CD4-positive, alpha-beta T cell treated with Interleukin-21 for 1 hour (primary cell): ENCODE measurements at regions not wholly inside any gene's neighbourhood (a gene's known extent, or its start where the extent isn't known, plus 50 kb on each side); places are given as distances from the start of the nearest gene placed in this dataset.

Experiments
- DNase-seq: peaks from one replicate; pipeline ENCODE4 v3.0.0-alpha.2; 2020

GRCh38 chr10:128725531-128725930 lies 599.3 kb upstream of the MKI67 start:
- no peak for DNase-seq

GRCh38 chr10:128727114-128727513 lies 600.9 kb upstream of the MKI67 start:
- no peak for DNase-seq

- DNase-seq: no peak
Measured at GRCh38 chr10:128729910-128730420, 603.7 kb upstream of the MKI67 start.

DNA sequence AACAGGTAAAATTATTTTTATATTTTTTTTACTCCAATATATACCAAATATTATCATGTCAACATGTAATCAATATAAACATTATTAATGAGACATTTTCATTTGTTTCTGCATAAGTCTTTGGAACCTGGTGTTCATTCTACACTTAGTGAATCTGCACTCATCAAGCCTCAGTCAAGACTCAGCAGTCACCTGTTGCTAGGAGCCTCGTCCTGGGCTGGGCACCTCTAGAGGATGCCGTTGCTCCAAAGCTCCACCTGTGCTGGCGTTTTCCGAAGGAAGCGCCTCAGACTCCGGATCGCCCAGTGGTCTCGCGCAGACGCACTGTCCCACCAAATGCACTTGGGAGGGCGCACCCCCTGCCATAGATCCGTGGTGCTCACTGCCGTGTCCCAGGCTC lies 604.7 kb upstream of the MKI67 start:
- DNase-seq: no peak

DNA sequence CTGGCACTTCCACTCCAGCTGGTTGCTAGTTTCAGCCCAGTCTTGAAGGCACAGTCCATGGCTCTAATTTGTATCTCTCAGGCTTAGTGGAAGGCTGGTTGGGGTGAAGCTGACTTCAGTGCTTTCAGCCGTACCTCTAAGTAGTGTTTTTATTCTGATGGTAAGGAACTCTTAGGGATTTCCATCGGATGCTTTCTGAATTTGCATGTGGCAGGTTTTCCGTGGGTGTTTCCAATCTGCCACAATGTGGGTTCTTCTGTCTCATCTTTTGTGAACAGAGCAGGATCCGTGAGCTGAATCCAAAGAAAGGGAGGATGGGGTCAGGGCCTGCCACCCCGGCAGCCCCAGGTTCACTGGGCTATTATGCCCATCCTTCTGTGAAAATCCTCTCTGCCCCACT lies 607.9 kb upstream of the MKI67 start:
- no peak for DNase-seq

GRCh38 chr10:128734734-128735133 lies 608.5 kb upstream of the MKI67 start:
- DNase-seq: no peak

DNA sequence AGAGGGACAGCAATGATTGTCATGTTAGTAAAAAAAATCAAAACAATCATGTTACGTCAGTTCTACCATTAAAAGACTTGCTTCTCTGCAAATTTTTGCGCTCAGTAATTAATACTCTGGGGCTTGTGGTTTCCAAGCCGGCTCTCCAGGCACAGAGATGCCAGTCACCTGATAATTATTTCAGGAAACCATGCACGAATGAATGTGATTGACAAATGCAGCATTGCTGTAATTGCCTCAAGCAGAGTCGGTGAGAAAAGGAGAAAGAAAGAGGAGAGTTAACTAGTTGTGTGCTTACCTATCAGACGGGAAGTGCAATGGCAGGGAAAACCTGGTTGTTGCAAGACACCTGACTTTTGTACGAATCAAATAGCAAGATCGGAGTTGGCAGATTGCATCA lies 609.8 kb upstream of the MKI67 start:
- DNase-seq: no peak

DNA sequence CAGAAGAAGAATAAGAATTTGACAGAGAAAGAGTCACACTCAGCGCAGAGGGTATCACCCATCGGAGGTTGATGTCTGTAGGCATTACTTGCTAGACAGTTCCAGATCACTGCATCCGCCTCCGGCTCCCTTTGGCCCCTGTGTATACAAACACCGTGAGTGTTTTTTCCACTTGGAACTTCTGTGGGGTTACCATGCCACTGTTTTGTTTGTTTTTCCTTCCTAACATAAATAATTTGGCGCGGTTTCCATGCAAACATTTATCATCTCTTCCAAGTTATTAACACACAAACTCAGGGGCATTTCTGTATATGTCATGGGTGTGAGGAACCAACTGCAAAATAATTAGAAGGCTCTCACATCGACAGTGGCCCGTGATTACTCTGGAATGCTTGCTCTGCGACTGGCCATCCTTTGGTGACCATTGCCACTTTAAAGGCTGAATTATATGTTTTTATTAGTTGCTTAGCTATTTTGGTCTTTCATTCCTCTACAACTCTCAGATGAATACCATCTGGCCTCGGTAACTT lies 612.2 kb upstream of the MKI67 start:
- DNase-seq: no peak

GRCh38 chr10:128739930-128740329 lies 613.7 kb upstream of the MKI67 start:
- no peak for DNase-seq

- no peak for DNase-seq
Measured at GRCh38 chr10:128741180-128741579, 615.0 kb upstream of the MKI67 start.

GRCh38 chr10:128741680-128742079 lies 615.5 kb upstream of the MKI67 start:
- DNase-seq: no peak

GRCh38 chr10:128744092-128744491 lies 617.9 kb upstream of the MKI67 start:
- DNase-seq: no peak

DNA sequence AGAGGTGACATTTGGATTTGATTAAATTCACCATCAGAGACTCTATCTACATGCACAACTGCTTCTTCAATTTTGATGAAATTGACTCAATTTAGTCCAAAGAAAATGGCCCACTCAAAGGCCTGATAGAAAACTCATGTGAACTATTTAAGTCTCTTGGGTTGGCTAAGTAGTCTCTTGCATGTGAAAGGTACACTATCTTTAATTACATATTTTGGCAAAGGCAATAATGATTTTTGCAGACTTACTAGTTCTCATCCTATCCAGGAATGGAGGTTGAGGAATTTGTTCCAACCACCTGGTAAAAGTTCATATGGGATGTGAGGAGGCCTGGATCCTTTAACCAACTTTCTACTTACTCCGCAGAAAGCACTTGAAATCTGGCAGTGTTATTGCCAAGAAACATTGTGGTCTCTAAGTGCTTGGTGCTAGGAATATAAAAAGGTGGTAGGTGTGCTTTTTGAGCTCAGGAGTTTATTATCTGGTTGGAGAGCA lies 618.6 kb upstream of the MKI67 start:
- no peak for DNase-seq

DNA sequence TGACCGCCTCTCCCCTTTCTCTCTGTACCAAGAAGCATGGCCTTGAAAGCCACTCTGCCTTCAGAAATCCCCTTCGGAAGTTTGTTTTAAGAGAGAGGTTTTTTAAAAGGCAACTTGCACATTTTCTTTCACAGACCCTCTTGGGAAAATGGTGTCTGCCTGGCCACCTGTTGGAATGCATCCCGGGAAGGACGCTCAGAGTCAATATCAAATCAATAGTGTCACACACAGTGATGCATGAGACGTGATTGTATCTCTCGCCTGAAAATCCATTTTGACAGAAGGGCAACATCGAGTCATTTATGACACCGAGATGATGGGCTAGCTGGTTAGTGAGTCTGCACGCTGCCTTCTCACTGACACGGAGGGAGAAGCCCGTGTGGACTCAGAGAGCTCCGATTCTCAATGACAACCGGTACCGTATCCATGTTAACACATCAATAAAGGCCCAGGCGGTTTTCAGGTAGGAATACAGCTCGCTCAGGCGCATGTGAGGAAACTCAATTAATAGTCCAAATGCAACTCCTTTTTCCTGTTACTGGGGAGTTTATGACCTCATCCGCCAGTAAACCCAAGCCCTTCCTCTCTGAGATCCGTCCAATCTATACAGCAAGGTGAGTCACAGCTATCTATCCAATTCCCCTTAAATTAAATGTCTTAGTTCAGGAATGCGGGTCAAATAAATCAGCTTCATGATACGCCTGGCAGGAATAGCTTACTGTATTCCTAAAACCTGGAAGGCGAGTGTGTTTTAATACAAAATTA lies 621.5 kb upstream of the MKI67 start:
- DNase-seq: no peak

GRCh38 chr10:128751284-128751683 lies 625.1 kb upstream of the MKI67 start:
- DNase-seq: no peak

DNA sequence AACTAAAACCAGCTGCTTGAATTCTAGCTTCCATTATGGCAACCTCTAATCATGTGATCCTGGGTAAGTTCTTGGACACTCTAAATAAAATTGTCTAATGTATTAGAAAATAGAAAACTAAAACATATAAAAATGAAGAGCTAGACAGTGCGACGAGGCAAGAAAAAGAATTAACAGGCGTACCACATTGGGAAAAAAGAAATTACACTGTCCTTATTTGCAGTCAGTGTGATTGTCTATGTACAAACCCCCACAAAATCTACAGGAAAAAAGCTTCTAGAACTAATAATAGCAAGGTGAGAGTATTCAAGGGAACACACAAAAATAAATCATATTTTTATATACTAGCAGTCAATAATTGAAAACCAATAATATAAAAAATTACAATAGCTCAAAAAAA lies 625.6 kb upstream of the MKI67 start:
- DNase-seq: no peak

DNA sequence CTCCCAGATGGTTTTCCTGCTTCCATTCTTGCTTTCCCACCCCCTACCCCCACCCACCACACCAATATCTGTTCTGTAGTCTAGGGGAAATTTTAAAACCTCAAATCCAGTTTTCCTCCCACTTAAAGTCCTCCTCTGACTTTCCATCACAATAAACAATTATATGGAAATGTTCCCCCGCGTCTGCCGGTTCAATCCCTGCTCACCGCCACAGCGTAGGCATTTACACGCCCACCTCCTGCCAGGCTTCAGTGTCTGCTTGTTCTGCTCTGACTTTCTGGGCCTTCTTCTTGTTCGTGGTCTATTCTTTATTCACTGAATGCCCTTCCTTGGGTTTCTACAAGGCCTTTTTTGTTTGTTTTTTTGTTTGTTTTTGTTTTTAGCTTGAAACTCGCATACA lies 633.0 kb upstream of the MKI67 start:
- DNase-seq: no peak

- DNase-seq: no peak
Measured at GRCh38 chr10:128763588-128763987, 637.4 kb upstream of the MKI67 start.

- DNase-seq: no peak
Measured at GRCh38 chr10:128764190-128764589, 638.0 kb upstream of the MKI67 start.

GRCh38 chr10:128766915-128767314 lies 640.7 kb upstream of the MKI67 start:
- DNase-seq: no peak

DNA sequence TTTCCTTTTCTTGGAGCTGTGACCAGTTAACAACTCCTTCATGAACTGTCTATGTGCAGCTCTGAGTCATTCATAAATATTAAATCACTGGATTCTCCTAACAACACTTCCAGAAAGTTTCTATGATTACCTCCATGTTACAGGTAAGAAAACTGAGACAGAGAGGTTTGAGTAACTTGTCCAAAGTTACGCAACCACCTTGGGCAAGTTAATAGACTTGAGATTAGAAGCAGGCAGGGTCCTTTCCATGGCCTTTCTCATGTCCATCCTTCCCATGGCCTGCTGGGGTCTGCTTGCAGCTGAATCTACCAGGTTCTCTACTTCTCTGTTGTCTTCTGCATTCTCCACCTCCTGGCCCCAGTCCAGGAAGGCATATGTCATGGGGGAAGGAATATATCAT lies 648.8 kb upstream of the MKI67 start:
- no peak for DNase-seq

DNA sequence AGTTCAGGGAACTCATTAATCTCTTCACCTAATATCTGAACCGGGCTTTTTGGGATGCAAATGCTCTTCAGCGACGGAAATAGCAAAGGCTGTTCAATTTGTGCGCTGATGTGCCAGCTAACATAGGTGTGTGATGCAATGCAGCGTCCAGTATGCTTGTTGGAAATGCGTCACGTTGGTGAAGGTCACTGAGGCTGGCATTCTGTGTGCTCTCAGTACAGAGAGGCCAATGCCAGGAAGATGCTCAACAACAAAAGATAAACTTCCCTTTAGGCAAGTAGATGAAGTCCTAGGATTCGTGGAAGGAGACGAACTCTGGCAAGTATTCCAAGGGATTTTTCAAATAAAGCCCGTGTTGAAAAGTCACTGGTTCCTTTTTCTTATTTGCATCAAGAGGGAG lies 649.5 kb upstream of the MKI67 start:
- DNase-seq: no peak

GRCh38 chr10:128776673-128777252 lies 650.5 kb upstream of the MKI67 start:
- DNase-seq: no peak

GRCh38 chr10:128777342-128777741 lies 651.1 kb upstream of the MKI67 start:
- no peak for DNase-seq
